ENCODE measurements at regions not wholly inside any gene's neighbourhood (a gene's known extent, or its start where the extent isn't known, plus 50 kb on each side); places are given as distances from the start of the nearest gene placed in this dataset.

GRCh38 chr1:119310301-119310700 is 58.3 kb upstream of the HAO2 start:
- no peaks in the 10 kb centered on the region for H3K4me1 ChIP-seq (ENCODE audit: control insufficient read depth, insufficient read depth, low read length)
- CTCF ChIA-PET, result no interaction called here
- POLR2A ChIA-PET, result no interaction called here
- TF ChIP-seq SIN3A (IDR thresholded peaks at IDR 0.05; ENCODE audit: borderline replicate concordance, insufficient read depth, low read depth, low read length) (no peak), POLR2AphosphoS5 (IDR thresholded peaks at IDR 0.05; ENCODE audit: low read depth, low read length) (no peak), REST (IDR thresholded peaks at IDR 0.05; ENCODE audit: insufficient read depth in 1 of 2, low read depth in 2 of 2, low read length in 1 of 2) (no peak), TCF7L2 (IDR thresholded peaks at IDR 0.05; ENCODE audit: low read depth, low read length) (no peak)
- TF ChIP-seq, protein P1, sequence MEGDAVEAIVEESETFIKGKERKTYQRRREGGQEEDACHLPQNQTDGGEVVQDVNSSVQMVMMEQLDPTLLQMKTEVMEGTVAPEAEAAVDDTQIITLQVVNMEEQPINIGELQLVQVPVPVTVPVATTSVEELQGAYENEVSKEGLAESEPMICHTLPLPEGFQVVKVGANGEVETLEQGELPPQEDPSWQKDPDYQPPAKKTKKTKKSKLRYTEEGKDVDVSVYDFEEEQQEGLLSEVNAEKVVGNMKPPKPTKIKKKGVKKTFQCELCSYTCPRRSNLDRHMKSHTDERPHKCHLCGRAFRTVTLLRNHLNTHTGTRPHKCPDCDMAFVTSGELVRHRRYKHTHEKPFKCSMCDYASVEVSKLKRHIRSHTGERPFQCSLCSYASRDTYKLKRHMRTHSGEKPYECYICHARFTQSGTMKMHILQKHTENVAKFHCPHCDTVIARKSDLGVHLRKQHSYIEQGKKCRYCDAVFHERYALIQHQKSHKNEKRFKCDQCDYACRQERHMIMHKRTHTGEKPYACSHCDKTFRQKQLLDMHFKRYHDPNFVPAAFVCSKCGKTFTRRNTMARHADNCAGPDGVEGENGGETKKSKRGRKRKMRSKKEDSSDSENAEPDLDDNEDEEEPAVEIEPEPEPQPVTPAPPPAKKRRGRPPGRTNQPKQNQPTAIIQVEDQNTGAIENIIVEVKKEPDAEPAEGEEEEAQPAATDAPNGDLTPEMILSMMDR (IDR thresholded peaks at IDR 0.05), result no peak
- no peak overlapping the region for H3K27ac ChIP-seq (ENCODE audit: low read length)
- intact Hi-C loops (cut with micrococcal nuclease; ENCODE audit: unreplicated experiment) (no loop called here), in situ Hi-C loops (cut with HindIII; ENCODE audit: low pct_unique_long_range_greater_than_20kb, low sequenced_read_pairs) (no loop called here)
- H3K36me3 ChIP-seq (ENCODE audit: control insufficient read depth, insufficient read depth, low read length), result no peaks in the 10 kb centered on the region
- no peak overlapping the region for H3K4me3 ChIP-seq (ENCODE audit: low read depth in 2 of 2, low read length in 2 of 2)
- H3K9me3 ChIP-seq (ENCODE audit: control insufficient read depth, insufficient read depth, low read depth, low read length), result no peaks in the 10 kb centered on the region
- peaks cover 6% of the 10 kb centered on the region; the same call in 1 of the 2 replicates for H3K27me3 ChIP-seq (ENCODE audit: control insufficient read depth, insufficient read depth, low read length)
- no TSS peak for BruUV-seq (replicated peaks)
- ATAC-seq, result no peak
- DNase-seq (ENCODE audit: low read depth, low spot score), result no peak

DNA sequence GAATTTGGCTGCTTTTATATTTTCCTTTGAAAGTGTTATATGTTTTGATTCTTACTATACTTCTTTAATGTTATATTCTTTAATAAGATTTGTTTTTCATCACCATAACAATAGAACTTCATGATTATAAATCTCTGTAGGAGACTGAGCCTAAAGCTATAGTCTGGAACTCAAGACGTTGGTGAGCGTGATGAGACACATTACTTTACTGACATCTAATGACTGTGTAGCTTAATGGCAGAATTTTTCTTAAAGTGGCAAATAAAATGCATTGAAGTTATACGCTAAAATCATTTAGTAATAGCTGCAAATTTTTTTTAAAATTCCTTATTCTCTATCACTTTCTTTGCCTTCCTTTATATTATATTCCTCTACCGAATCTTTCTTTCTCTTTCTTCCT is 56.1 kb upstream of the HAO2 start:
- Histone ChIP-seq H3K27me3 (ENCODE audit: control insufficient read depth, insufficient read depth, low read length) (peaks cover 6% of the 10 kb centered on the region; the same call in 1 of the 2 replicates), H3K4me1 (ENCODE audit: control insufficient read depth, insufficient read depth, low read length) (no peaks in the 10 kb centered on the region), H3K36me3 (ENCODE audit: control insufficient read depth, insufficient read depth, low read length) (no peaks in the 10 kb centered on the region), H3K9me3 (ENCODE audit: control insufficient read depth, insufficient read depth, low read depth, low read length) (no peaks in the 10 kb centered on the region), H3K27ac (ENCODE audit: low read length) (no peak overlapping the region), H3K4me3 (ENCODE audit: low read depth in 2 of 2, low read length in 2 of 2) (no peak overlapping the region)
- ChIA-PET CTCF (no interaction called here), POLR2A (no interaction called here)
- ATAC-seq (no peak), DNase-seq (ENCODE audit: low read depth, low spot score) (no peak)
- no TSS peak for BruUV-seq (replicated peaks)
- TF ChIP-seq, protein P1 (IDR thresholded peaks at IDR 0.05), result no peak; the same call in 1 of the 2 replicates
- no peak for TF ChIP-seq POLR2AphosphoS5 (IDR thresholded peaks at IDR 0.05; ENCODE audit: low read depth, low read length)
- no peak for TF ChIP-seq REST (IDR thresholded peaks at IDR 0.05; ENCODE audit: insufficient read depth in 1 of 2, low read depth in 2 of 2, low read length in 1 of 2)
- no peak for TF ChIP-seq TCF7L2 (IDR thresholded peaks at IDR 0.05; ENCODE audit: low read depth, low read length)
- TF ChIP-seq SIN3A (IDR thresholded peaks at IDR 0.05; ENCODE audit: borderline replicate concordance, insufficient read depth, low read depth, low read length), result no peak
- intact Hi-C loops (cut with micrococcal nuclease; ENCODE audit: unreplicated experiment), result no loop called here
- in situ Hi-C loops (cut with HindIII; ENCODE audit: low pct_unique_long_range_greater_than_20kb, low sequenced_read_pairs), result no loop called here

Data from Panc1 (cell line).